CD4-positive, alpha-beta T cell (primary cell): ENCODE measurements at regions not wholly inside any gene's neighbourhood (a gene's known extent, or its start where the extent isn't known, plus 50 kb on each side); places are given as distances from the start of the nearest gene placed in this dataset.

Source experiments
- ATAC-seq: fragments of 200-7000 bp; cut with Tn5 transposase; one replicate; pipeline ENCODE4 v1.10.0; 2022; ENCODE audit warnings: mild to moderate bottlenecking; ENCODE audit not compliant: poor library complexity
- CTCF ChIA-PET: fragments of 350-600 bp; sonication (Branson Sonifier 250); formaldehyde crosslinking; loops from one replicate; lab custom pipeline; 2021; ENCODE audit warnings: antibody characterized with exemption, inconsistent platforms; lab: Charles Lee
- POLR2A ChIA-PET: fragments of 350-600 bp; sonication (Branson Sonifier 250); formaldehyde crosslinking; loops from one replicate; lab custom pipeline; 2021; ENCODE audit warnings: antibody characterized with exemption, inconsistent platforms; lab: Charles Lee
- DNase-seq, 14 experiments: peaks; one replicate each; pipeline ENCODE4 v3.0.0-alpha.2; 2013 to 2020; ENCODE audit warnings: mixed read lengths in 2 of 14
- H3K27ac ChIP-seq, 2 donors: one replicate each; pipeline versions ENCODE4 v1.5.1 to v1.7.0; 2013; ENCODE audit warnings: low read length in 2 of 2, low read depth in 1 of 2, mild to moderate bottlenecking in 1 of 2
- H3K27me3 ChIP-seq, 2 experiments: 1 replicate in 1 of 2; 2 replicates in 1 of 2; pipeline versions ENCODE4 v1.6.1 to v1.7.0; 2013; ENCODE audit warnings: low read length in 2 of 2, control low read depth in 1 of 2, mild to moderate bottlenecking in 1 of 2, moderate library complexity in 1 of 2; ENCODE audit not compliant: insufficient read depth in 2 of 2, control insufficient read depth in 1 of 2
- H3K36me3 ChIP-seq: one replicate; pipeline ENCODE4 v1.6.1; 2013; ENCODE audit warnings: low read length, control low read depth; ENCODE audit not compliant: insufficient read depth
- H3K4me1 ChIP-seq: one replicate; pipeline ENCODE4 v1.6.1; 2013; ENCODE audit warnings: low read length, control low read depth; ENCODE audit not compliant: insufficient read depth
- H3K4me3 ChIP-seq: one replicate; pipeline ENCODE4 v1.5.1; 2013; ENCODE audit warnings: mild to moderate bottlenecking, low read length, moderate library complexity
- H3K9me3 ChIP-seq, 2 experiments: 1 replicate in 1 of 2; 2 replicates in 1 of 2; pipeline versions ENCODE4 v1.6.1 to v1.7.0; 2013; ENCODE audit warnings: low read length in 2 of 2, mild to moderate bottlenecking in 2 of 2, control low read depth in 1 of 2, moderate library complexity in 1 of 2; ENCODE audit not compliant: control insufficient read depth in 1 of 2, insufficient read depth in 1 of 2
- H3K27ac Mint-ChIP-seq: one replicate; pipeline ENCODE4 v1.8.0; 2020; ENCODE audit warnings: mixed read lengths
- H3K27me3 Mint-ChIP-seq: one replicate; pipeline ENCODE4 v1.8.0; 2021; ENCODE audit warnings: mixed read lengths
- H3K36me3 Mint-ChIP-seq: one replicate; pipeline ENCODE4 v1.8.0; 2021; ENCODE audit warnings: low read depth, mixed read lengths
- H3K4me1 Mint-ChIP-seq: one replicate; pipeline ENCODE4 v1.8.0; 2021; ENCODE audit warnings: low read depth, mixed read lengths
- H3K4me3 Mint-ChIP-seq: one replicate; pipeline ENCODE4 v1.8.0; 2020; ENCODE audit warnings: mild to moderate bottlenecking, mixed read lengths
- H3K9me3 Mint-ChIP-seq: one replicate; pipeline ENCODE4 v1.8.0; 2020; ENCODE audit warnings: mixed read lengths
- intact Hi-C, 2 experiments: fragments of 100-400 bp; cut with DNase I in 1 of 2; cut with micrococcal nuclease in 1 of 2; formaldehyde crosslinking; loops; one replicate each; pipeline versions ENCODE4 v1.15.1 to v1.9.0; 2023 to 2025; cut with DNase I, micrococcal nuclease
- TF ChIP-seq, protein P1 (sequence below): fragments of 200-600 bp; IDR thresholded peaks from one replicate; pipeline ENCODE4 v1.8.0; 2022; ENCODE audit warnings: antibody characterized with exemption, mild to moderate bottlenecking

DNA sequence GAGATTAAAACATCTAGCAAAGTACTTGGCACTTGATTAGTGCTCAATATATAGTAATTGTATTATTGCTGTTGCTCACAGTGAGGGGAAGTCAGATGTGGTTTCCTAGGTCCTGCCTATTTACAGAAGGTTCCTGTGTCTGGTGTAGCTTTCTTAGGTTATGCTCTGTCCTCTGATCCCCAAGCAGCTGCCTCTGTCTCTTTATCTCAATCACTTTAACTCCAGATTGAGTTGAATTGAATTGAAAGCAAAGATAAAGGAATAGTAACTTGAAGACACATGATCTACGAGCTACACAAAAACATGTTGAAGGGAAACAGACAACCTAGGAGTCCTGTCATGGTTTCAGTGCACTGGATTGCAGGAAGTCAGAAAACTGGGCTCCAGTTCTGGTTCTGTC is 113.9 kb upstream of the ADAMTSL1 start:
- Mint-ChIP-seq H3K36me3 (no peaks in the 10 kb centered on the region), H3K4me1 (no peaks in the 10 kb centered on the region), H3K4me3 (no peak overlapping the region), H3K27ac (no peak overlapping the region), H3K27me3 (peaks cover 5% of the 10 kb centered on the region), H3K9me3 (no peaks in the 10 kb centered on the region)
- DNase-seq (no peak), ATAC-seq (no peak)
- Histone ChIP-seq H3K4me1 (no peaks in the 10 kb centered on the region), H3K27ac (no peak overlapping the region), H3K9me3 (peaks cover 0 to 3% of the 10 kb centered on the region in 2 experiments), H3K4me3 (no peak overlapping the region), H3K27me3 (no peaks in the 10 kb centered on the region), H3K36me3 (no peaks in the 10 kb centered on the region)
- ChIA-PET POLR2A (no interaction called here), CTCF (no interaction called here)
- intact Hi-C loops = loop anchor here in 1 of 2 experiments (10.0 kb wide), 1 partner anchor 65 kb away; no protein-coding TSS in a partner anchor
- TF ChIP-seq, protein P1, sequence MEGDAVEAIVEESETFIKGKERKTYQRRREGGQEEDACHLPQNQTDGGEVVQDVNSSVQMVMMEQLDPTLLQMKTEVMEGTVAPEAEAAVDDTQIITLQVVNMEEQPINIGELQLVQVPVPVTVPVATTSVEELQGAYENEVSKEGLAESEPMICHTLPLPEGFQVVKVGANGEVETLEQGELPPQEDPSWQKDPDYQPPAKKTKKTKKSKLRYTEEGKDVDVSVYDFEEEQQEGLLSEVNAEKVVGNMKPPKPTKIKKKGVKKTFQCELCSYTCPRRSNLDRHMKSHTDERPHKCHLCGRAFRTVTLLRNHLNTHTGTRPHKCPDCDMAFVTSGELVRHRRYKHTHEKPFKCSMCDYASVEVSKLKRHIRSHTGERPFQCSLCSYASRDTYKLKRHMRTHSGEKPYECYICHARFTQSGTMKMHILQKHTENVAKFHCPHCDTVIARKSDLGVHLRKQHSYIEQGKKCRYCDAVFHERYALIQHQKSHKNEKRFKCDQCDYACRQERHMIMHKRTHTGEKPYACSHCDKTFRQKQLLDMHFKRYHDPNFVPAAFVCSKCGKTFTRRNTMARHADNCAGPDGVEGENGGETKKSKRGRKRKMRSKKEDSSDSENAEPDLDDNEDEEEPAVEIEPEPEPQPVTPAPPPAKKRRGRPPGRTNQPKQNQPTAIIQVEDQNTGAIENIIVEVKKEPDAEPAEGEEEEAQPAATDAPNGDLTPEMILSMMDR = no peak

DNA sequence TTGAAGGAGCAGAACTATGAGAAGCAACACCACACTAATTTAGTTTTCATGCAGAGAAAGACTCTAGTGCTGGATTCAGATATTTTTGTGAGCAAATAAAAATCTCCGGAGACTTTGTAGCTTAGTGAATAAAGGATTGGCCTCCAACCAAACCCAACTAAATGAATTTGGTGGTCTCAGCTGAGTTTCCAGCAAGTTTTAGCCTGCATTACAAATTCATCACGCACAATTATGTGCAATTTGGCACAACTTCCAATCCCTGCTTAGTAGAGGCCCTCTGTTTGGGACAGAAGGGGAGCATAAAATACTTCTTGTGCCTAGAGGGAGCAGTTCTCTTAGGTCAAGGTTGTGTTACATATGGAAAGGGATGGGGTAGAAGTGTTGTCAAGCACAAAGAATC is 112.3 kb upstream of the ADAMTSL1 start:
- Histone ChIP-seq H3K9me3 (no peaks in the 10 kb centered on the region), H3K27me3 (no peaks in the 10 kb centered on the region), H3K27ac (no peak overlapping the region), H3K36me3 (no peaks in the 10 kb centered on the region), H3K4me1 (no peaks in the 10 kb centered on the region), H3K4me3 (no peak overlapping the region)
- CTCF ChIA-PET = no interaction called here
- H3K9me3 Mint-ChIP-seq = no peaks in the 10 kb centered on the region
- peaks cover 5% of the 10 kb centered on the region for H3K27me3 Mint-ChIP-seq
- no peak overlapping the region for H3K27ac Mint-ChIP-seq
- H3K4me1 Mint-ChIP-seq = no peaks in the 10 kb centered on the region
- TF ChIP-seq, protein P1 = no peak
- POLR2A ChIA-PET = no interaction called here
- intact Hi-C loops = loop anchor here in 1 of 2 experiments (10.0 kb wide), 1 partner anchor 63 kb away; no protein-coding TSS in a partner anchor
- H3K4me3 Mint-ChIP-seq = no peak overlapping the region
- no peaks in the 10 kb centered on the region for H3K36me3 Mint-ChIP-seq
- no peak for DNase-seq
- ATAC-seq = no peak

DNA sequence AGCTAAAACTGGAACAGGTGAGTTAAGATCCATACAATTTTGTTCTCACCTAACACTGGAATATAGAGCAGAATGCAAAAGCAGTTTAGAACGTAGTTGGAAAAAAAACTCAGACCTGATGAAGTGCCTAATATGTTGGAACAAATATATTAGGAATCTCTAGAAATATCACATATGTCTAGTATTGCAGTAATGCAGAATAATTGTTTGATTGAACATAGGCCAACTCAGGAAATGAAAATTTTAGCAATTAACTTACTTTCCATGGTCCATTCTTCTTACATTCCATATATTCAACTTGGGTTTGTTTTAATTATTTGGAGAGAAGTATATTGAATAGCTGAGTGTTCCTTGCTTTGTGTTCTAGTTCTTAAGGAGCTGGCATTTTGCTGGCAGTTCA is 111.8 kb upstream of the ADAMTSL1 start:
- no peak overlapping the region for H3K27ac Mint-ChIP-seq
- TF ChIP-seq, protein P1 = no peak
- Histone ChIP-seq H3K36me3 (no peaks in the 10 kb centered on the region), H3K27me3 (no peaks in the 10 kb centered on the region), H3K4me1 (no peaks in the 10 kb centered on the region), H3K27ac (no peak overlapping the region), H3K9me3 (no peaks in the 10 kb centered on the region), H3K4me3 (no peak overlapping the region)
- no peaks in the 10 kb centered on the region for H3K9me3 Mint-ChIP-seq
- intact Hi-C loops = loop anchor here in 1 of 2 experiments (10.0 kb wide), 1 partner anchor 63 kb away; no protein-coding TSS in a partner anchor
- no peak overlapping the region for H3K4me3 Mint-ChIP-seq
- peaks cover 5% of the 10 kb centered on the region for H3K27me3 Mint-ChIP-seq
- ATAC-seq (no peak), DNase-seq (no peak)
- CTCF ChIA-PET = no interaction called here
- no peaks in the 10 kb centered on the region for H3K36me3 Mint-ChIP-seq
- no peaks in the 10 kb centered on the region for H3K4me1 Mint-ChIP-seq
- POLR2A ChIA-PET = no interaction called here
